K562 (cell line): ENCODE measurements at regions not wholly inside any gene's neighbourhood (a gene's known extent, or its start where the extent isn't known, plus 50 kb on each side); places are given as distances from the start of the nearest gene placed in this dataset.

Source experiments
- CHCHD3 ChIP-seq: fragments of 250-450 bp; sonication (Bioruptor Pico); IDR thresholded peaks from 2 replicates; pipeline ENCODE4 v2.1.2; 2022; ENCODE audit warnings: mild to moderate bottlenecking
- CREBBP ChIP-seq: IDR thresholded peaks from one replicate; pipeline ENCODE4 v1.6.1; 2012; ENCODE audit warnings: low read depth, mild to moderate bottlenecking, control low read depth, inconsistent platforms, low read length
- GTF2A2 ChIP-seq: IDR thresholded peaks from 2 replicates; pipeline ENCODE4 v1.6.1; 2016; ENCODE audit warnings: mild to moderate bottlenecking, missing genetic modification characterization, missing compliant biosample characterization
- NCOR1 ChIP-seq: fragments of 450-650 bp; IDR thresholded peaks from 2 replicates; pipeline ENCODE4 v1.6.1; 2016; ENCODE audit warnings: mild to moderate bottlenecking, moderate library complexity
- PCBP1 ChIP-seq: fragments of 200-400 bp; formaldehyde crosslinking; IDR thresholded peaks from 2 replicates; pipeline ENCODE4 v1.6.1; 2018; ENCODE audit warnings: mild to moderate bottlenecking, low read depth, low read length; ENCODE audit not compliant: poor library complexity, severe bottlenecking
- RB1 ChIP-seq: fragments of 450-650 bp; IDR thresholded peaks from 2 replicates; pipeline ENCODE4 v1.6.1; 2017; ENCODE audit warnings: low read depth, mild to moderate bottlenecking
- XRCC3 ChIP-seq: fragments of 450-650 bp; IDR thresholded peaks from 2 replicates; pipeline ENCODE4 v1.6.1; 2017; ENCODE audit warnings: mild to moderate bottlenecking, moderate library complexity
- ZNF274 ChIP-seq: IDR thresholded peaks from 2 replicates; pipeline ENCODE4 v1.6.1; 2011; ENCODE audit warnings: low read depth, mild to moderate bottlenecking, low read length, moderate library complexity, borderline replicate concordance
- TF ChIP-seq, protein P1 (sequence below): fragments of 200-800 bp; sonication (Bioruptor generic); IDR thresholded peaks from 2 replicates; pipeline ENCODE4 v1.6.1; 2016; ENCODE audit warnings: missing genetic modification characterization, missing compliant biosample characterization

DNA sequence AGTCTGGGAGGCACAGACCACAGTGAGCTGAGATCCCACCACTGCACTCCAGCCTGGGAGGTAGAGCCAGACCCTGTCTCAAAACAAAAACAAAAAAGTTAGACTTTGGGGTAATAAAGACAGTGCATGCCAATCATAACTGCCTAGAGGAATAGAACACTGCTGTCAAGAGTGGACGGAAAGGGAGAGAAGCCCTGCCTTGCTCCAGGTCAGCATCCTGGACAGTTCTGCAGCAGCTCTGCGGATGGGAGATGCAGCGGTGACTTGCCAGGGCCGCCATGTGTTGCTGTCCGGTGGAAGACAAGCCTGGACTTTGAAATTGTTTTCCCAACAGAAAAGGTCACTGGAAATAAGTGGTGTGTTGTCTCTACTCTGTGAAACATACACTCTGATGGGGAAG lies 618.2 kb downstream of the TBC1D22A start (continued):
- TF ChIP-seq, protein P1, sequence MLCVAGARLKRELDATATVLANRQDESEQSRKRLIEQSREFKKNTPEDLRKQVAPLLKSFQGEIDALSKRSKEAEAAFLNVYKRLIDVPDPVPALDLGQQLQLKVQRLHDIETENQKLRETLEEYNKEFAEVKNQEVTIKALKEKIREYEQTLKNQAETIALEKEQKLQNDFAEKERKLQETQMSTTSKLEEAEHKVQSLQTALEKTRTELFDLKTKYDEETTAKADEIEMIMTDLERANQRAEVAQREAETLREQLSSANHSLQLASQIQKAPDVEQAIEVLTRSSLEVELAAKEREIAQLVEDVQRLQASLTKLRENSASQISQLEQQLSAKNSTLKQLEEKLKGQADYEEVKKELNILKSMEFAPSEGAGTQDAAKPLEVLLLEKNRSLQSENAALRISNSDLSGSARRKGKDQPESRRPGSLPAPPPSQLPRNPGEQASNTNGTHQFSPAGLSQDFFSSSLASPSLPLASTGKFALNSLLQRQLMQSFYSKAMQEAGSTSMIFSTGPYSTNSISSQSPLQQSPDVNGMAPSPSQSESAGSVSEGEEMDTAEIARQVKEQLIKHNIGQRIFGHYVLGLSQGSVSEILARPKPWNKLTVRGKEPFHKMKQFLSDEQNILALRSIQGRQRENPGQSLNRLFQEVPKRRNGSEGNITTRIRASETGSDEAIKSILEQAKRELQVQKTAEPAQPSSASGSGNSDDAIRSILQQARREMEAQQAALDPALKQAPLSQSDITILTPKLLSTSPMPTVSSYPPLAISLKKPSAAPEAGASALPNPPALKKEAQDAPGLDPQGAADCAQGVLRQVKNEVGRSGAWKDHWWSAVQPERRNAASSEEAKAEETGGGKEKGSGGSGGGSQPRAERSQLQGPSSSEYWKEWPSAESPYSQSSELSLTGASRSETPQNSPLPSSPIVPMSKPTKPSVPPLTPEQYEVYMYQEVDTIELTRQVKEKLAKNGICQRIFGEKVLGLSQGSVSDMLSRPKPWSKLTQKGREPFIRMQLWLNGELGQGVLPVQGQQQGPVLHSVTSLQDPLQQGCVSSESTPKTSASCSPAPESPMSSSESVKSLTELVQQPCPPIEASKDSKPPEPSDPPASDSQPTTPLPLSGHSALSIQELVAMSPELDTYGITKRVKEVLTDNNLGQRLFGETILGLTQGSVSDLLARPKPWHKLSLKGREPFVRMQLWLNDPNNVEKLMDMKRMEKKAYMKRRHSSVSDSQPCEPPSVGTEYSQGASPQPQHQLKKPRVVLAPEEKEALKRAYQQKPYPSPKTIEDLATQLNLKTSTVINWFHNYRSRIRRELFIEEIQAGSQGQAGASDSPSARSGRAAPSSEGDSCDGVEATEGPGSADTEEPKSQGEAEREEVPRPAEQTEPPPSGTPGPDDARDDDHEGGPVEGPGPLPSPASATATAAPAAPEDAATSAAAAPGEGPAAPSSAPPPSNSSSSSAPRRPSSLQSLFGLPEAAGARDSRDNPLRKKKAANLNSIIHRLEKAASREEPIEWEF (CRISPR knock-in tag): no peak
- TF ChIP-seq RB1 (no peak), NCOR1 (no peak), GTF2A2 (tag) (no peak), PCBP1 (no peak), CREBBP (no peak), CHCHD3 (CRISPR knock-in tag) (no peak), ZNF274 (no peak), XRCC3 (no peak)
- TF ChIP-seq, all 486 proteins: peak for 0
